ENCODE measurements at regions not wholly inside any gene's neighbourhood (a gene's known extent, or its start where the extent isn't known, plus 50 kb on each side); places are given as distances from the start of the nearest gene placed in this dataset.
"Not testable (repeated sequence)": the region's sequence is repeated elsewhere in the genome, so short reads cannot be mapped to it uniquely, and the experiment has no call there.

DNA sequence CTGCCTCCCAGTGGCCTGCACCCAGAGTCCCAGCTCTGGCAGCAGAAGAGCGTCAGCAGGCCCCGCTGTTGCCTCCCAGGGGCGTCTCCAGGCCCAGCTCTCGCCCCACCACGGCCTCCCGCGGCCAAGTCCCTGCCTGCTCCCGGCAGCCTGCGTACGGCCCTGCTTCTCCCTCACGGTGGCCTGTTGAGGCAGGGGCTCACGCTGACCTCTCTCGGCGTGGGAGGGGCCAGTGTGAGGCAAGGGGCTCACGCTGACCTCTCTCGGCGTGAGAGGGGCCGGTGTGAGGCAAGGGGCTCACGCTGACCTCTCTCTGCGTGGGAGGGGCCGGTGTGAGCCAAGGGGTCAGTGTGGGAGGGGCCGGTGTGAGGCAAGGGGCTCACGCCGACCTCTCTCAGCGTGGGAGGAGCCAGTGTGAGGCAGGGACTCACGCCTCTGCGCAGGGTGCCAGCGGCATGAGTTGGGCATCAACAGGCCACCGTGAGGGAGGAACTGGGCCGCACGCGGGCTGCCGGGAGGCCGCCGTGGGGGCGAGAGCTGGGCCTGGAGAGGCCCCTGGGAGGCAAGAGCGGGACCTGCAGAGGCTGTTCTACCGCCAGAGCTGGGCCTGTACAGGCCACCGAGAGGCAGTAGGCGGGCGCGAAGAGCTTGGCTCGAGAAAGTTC, 254.1 kb upstream of the NUPR2 start:
- not testable (repeated sequence) for H3K9me3 ChIP-seq (replicated peaks); H3K4me1 ChIP-seq; H3K4me3 ChIP-seq; H3K27me3 ChIP-seq; H3K36me3 ChIP-seq; DNase-seq; H3K27ac ChIP-seq

DNA sequence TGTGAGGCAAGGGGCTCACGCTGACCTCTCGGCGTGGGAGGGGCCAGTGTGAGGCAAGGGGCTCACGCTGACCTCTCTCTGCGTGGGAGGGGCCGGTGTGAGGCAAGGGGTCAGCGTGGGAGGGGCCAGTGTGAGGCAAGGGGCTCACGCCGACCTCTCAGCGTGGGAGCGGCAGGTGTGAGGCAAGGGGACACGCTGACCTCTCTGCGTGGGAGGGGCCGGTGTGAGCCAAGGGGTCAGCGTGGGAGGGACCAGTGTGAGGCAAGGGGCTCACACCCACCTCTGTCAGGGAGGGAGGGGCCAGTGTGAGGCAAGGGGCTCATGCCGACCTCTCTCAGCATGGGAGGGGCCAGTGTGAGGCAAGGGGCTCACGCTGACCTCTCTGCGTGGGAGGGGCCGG, 251.7 kb upstream of the NUPR2 start:
- H3K4me1 ChIP-seq; H3K27ac ChIP-seq; H3K4me3 ChIP-seq; H3K9me3 ChIP-seq (replicated peaks); DNase-seq; H3K36me3 ChIP-seq; H3K27me3 ChIP-seq: not testable (repeated sequence)

- H3K4me3 ChIP-seq; H3K4me1 ChIP-seq; H3K27me3 ChIP-seq; DNase-seq; H3K9me3 ChIP-seq (replicated peaks); H3K27ac ChIP-seq; H3K36me3 ChIP-seq: not testable (repeated sequence)
Observed at GRCh38 chr7:56367411-56367810, 251.2 kb upstream of the NUPR2 start.

GRCh38 chr7:56366701-56367100, 250.5 kb upstream of the NUPR2 start:
- not testable (repeated sequence) for H3K9me3 ChIP-seq (replicated peaks); H3K27ac ChIP-seq

DNA sequence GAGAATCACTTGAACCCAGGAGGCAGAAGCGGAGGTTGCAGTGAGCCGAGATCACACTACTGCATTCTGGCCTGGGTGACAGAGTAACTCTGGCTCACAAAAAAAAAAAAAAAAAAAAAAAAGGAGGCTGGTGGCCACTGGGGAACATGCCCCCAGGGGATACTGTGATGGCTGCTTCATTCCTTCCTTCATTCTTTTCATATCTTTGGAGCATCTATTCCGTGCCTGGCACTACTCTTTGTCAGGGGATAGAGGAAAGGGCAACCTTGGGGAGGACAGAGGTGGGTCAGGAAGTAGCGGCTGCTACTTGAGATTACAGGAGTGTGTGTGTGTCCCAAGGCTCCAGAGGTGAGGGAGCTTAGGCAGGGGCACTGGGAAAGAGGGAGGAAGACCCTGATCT, 236.4 kb upstream of the NUPR2 start:
- H3K4me3 ChIP-seq; DNase-seq; H3K36me3 ChIP-seq; H3K27ac ChIP-seq; H3K27me3 ChIP-seq; H3K9me3 ChIP-seq (replicated peaks); H3K4me1 ChIP-seq: not testable (repeated sequence)

More at GRCh38 chr7:56366701-56367100, 250.5 kb upstream of the NUPR2 start:
- H3K4me1 ChIP-seq, H3K4me3 ChIP-seq, H3K36me3 ChIP-seq, H3K27me3 ChIP-seq, DNase-seq: not testable (repeated sequence)

GRCh38 chr7:56351181-56351580, 235.0 kb upstream of the NUPR2 start:
- H3K36me3 ChIP-seq; H3K27me3 ChIP-seq; H3K4me1 ChIP-seq; H3K9me3 ChIP-seq (replicated peaks); DNase-seq; H3K4me3 ChIP-seq; H3K27ac ChIP-seq: not testable (repeated sequence)

DNA sequence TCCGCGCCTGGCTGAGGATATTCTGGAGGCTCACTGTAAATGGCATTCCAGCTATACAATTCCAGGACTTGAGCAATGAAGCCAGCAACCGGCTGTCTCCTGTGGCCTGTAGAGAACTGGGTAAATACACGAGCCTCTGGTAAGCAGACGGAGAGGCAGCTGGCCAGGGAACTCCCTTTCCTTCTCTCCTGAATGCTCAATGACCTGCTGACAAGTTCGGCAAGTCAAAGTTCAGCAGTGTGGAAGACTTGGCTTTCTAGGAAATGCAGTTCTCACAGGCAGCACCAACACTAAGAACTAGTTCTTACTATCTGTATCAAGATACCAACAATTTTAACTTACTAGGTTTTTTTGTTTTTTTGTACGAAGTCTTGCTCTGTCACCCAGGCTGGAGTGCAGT, 232.1 kb upstream of the NUPR2 start:
- H3K27me3 ChIP-seq; DNase-seq; H3K4me3 ChIP-seq; H3K36me3 ChIP-seq; H3K9me3 ChIP-seq (replicated peaks); H3K27ac ChIP-seq; H3K4me1 ChIP-seq: not testable (repeated sequence)

DNA sequence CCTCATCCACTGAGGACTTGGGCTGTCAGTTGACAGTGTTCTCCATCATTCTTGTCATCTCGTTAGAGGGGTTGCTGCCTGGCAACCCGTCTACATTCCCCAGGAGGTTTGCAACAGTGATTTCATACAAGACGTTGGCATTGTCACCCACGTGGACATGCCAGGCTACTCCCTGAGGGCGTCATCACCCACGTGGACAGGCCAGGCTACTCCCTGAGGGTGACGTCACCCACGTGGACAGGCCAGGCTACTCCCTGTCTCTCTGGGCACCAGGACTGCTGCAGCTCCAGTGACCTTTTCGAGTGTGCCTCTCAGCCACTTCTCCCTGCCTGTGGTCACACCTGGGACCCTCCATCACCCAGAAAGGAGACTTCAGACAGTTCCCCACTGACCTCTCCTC, 212.1 kb upstream of the NUPR2 start:
- H3K27ac ChIP-seq; DNase-seq; H3K9me3 ChIP-seq (replicated peaks); H3K4me1 ChIP-seq; H3K36me3 ChIP-seq; H3K4me3 ChIP-seq; H3K27me3 ChIP-seq: not testable (repeated sequence)

GRCh38 chr7:56290548-56290947, 174.3 kb upstream of the NUPR2 start:
- Histone ChIP-seq H3K4me1 (no peaks in the 10 kb centered on the region), H3K36me3 (no peaks in the 10 kb centered on the region), H3K27ac (no peak overlapping the region), H3K9me3 (replicated peaks) (no peaks in the 10 kb centered on the region), H3K4me3 (no peak overlapping the region), H3K27me3 (no peaks in the 10 kb centered on the region)
- DNase-seq, result no peak

GRCh38 chr7:56287429-56288138, 171.4 kb upstream of the NUPR2 start:
- Histone ChIP-seq H3K4me3 (no peak overlapping the region), H3K27me3 (no peaks in the 10 kb centered on the region), H3K9me3 (replicated peaks) (no peaks in the 10 kb centered on the region), H3K4me1 (no peaks in the 10 kb centered on the region), H3K27ac (no peak overlapping the region), H3K36me3 (no peaks in the 10 kb centered on the region)
- DNase-seq, result no peak

- H3K4me1 ChIP-seq, result no peaks in the 10 kb centered on the region
Observed at GRCh38 chr7:56256108-56256507, 139.9 kb upstream of the NUPR2 start.

DNA sequence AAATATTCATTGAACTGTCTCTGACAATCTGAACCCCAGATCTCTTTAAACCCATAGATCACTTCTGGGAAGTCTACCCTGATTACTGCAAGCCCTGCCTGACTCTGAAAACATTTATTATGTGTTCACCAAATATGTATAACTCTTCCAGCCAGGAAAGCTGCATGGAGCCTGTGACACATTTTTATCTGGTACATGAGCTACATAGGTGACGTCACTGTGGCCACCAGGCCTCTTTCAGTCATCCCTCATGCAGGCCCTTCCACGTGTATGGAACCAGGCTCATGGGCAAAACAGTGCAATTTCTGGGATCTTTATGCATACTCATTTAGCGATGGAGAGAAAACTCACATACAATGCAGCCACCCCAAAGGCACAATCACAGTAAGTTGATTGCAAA, 133.9 kb upstream of the NUPR2 start:
- H3K4me1 ChIP-seq, result no peaks in the 10 kb centered on the region
- DNase-seq, result no peak
- H3K27ac ChIP-seq, result no peak overlapping the region
- no peak overlapping the region for H3K4me3 ChIP-seq
- H3K27me3 ChIP-seq, result no peaks in the 10 kb centered on the region
- H3K36me3 ChIP-seq, result no peaks in the 10 kb centered on the region
- H3K9me3 ChIP-seq (replicated peaks), result no peaks in the 10 kb centered on the region

More at GRCh38 chr7:56256108-56256507, 139.9 kb upstream of the NUPR2 start:
- DNase-seq, result no peak
- H3K36me3 ChIP-seq, result no peaks in the 10 kb centered on the region
- H3K27me3 ChIP-seq, result no peaks in the 10 kb centered on the region
- no peak overlapping the region for H3K27ac ChIP-seq
- no peak overlapping the region for H3K4me3 ChIP-seq
- H3K9me3 ChIP-seq (replicated peaks), result no peaks in the 10 kb centered on the region

DNA sequence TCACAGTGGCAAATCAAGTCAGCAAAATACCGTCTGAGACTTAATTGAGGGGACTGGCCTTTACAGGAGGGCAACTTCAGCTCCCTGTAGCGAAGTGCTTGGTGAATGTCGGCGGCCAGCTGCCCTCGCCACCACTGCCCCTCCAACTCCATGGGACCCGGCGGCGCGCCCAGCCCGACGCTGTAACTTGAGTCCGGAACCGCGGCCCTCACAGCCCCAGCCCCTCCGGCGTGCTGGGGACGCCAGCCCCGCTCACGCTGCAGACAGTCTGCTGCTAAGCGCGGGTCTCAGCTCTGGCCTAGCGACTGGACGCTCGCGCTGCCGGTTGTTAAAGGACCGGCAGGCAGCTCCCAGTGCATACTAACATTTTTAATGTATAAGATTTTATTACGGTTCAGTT, 113.4 kb upstream of the NUPR2 start:
- Histone ChIP-seq H3K4me1 (peaks cover 17% of the 10 kb centered on the region), H3K4me3 (no peak overlapping the region), H3K36me3 (no peaks in the 10 kb centered on the region), H3K9me3 (replicated peaks) (peaks cover 4% of the 10 kb centered on the region; the same call in 1 of the 2 replicates), H3K27ac (peak overlapping the region; percentile 74; the same call in 1 of the 2 replicates), H3K27me3 (no peaks in the 10 kb centered on the region)
- DNase-seq, result no peak

GRCh38 chr7:56222866-56223265, 106.6 kb upstream of the NUPR2 start:
- Histone ChIP-seq H3K4me3 (no peak overlapping the region), H3K4me1 (peaks cover 19% of the 10 kb centered on the region), H3K27me3 (no peaks in the 10 kb centered on the region), H3K27ac (no peak overlapping the region), H3K36me3 (no peaks in the 10 kb centered on the region), H3K9me3 (replicated peaks) (0 out of 2 replicates have a peak, but pooled peaks cover 4% of the 10 kb centered on the region)
- no peak for DNase-seq

- H3K27ac ChIP-seq, result peak overlapping the region; percentile 66
- no peak overlapping the region for H3K4me3 ChIP-seq
- no peaks in the 10 kb centered on the region for H3K36me3 ChIP-seq
- peaks cover 13% of the 10 kb centered on the region; the same call in 1 of the 2 replicates for H3K4me1 ChIP-seq
- DNase-seq, result no peak
- no peaks in the 10 kb centered on the region for H3K27me3 ChIP-seq
- H3K9me3 ChIP-seq (replicated peaks), result 0 out of 2 replicates have a peak, but pooled peaks cover 4% of the 10 kb centered on the region
Observed at GRCh38 chr7:56219017-56219416, 102.8 kb upstream of the NUPR2 start.

DNA sequence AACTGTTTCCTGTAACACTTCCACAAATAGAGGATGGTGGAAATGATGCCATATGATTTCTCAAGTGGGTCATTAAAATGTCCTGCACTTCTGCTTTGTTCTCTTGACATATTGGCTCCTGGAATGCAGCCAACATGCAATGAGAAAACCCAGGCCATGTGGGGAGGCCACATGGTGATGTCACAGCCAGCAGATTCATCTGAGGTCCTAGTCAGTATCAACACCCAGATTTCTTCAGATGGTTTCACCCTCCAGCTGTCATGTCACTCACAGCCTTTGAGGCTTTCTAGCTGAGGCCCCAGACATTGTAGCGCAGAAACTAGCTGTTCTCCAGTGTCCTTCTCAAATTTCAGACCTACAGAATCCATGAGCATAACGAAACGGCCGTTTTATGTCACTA, 102.3 kb upstream of the NUPR2 start:
- no peaks in the 10 kb centered on the region for H3K27me3 ChIP-seq
- peak overlapping the region; percentile 66 for H3K27ac ChIP-seq
- H3K9me3 ChIP-seq (replicated peaks), result 0 out of 2 replicates have a peak, but pooled peaks cover 4% of the 10 kb centered on the region
- peak; percentile 96 to 99 for DNase-seq
- H3K4me3 ChIP-seq, result no peak overlapping the region
- H3K4me1 ChIP-seq, result peaks cover 13% of the 10 kb centered on the region; the same call in 1 of the 2 replicates
- H3K36me3 ChIP-seq, result no peaks in the 10 kb centered on the region

All from SJCRH30 (cell line).